ENCODE measurements at regions not wholly inside any gene's neighbourhood (a gene's known extent, or its start where the extent isn't known, plus 50 kb on each side); places are given as distances from the start of the nearest gene placed in this dataset.

DNA sequence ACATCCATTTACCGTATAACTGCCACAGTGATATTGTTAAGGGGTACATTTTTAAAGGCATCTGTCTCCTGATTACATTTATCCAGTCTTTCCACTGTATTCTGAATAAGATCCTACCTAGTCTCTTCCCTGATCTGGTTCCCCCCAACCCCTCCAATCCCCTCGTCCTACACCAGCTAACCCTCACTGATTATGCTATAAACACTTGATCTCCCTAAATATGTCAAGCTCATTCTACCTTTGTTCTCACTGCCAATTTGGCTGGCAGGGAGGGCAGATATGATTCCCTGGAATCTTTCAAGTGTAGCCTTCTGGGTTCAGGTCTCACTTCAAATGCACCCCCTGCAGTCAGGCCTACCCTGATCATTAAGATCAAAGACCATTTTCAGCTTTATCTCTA lies 1379.8 kb upstream of the MIR17HG start:
- no peak for TF ChIP-seq ZNF274 (IDR thresholded peaks at IDR 0.05; ENCODE audit: low read depth, low read length)
- TF ChIP-seq SUZ12 (IDR thresholded peaks at IDR 0.05; ENCODE audit: extremely low read depth, insufficient read depth, insufficient read length), result no peak
